Right lobe of liver (tissue), 6 donors: ENCODE measurements at regions not wholly inside any gene's neighbourhood (a gene's known extent, or its start where the extent isn't known, plus 50 kb on each side); places are given as distances from the start of the nearest gene placed in this dataset.
"Not testable (repeated sequence)": the region's sequence is repeated elsewhere in the genome, so short reads cannot be mapped to it uniquely, and the experiment has no call there.

Experiments
- ATAC-seq, 4 donors: fragments of 200-7000 bp; cut with Tn5 transposase; one replicate each; pipeline ENCODE4 v1.9.1; 2020; ENCODE audit warnings: mild to moderate bottlenecking in 4 of 4, moderate library complexity in 4 of 4
- DNase-seq, 3 donors: peaks; one replicate each; pipeline ENCODE4 v3.0.0-alpha.2; 2020
- H3K27ac ChIP-seq, 3 donors: fragments of 200-600 bp; one replicate each; pipeline ENCODE4 v1.8.0; 2022
- H3K27me3 ChIP-seq, 2 donors: fragments of 200-600 bp; one replicate each; pipeline ENCODE4 v1.8.0; 2022
- H3K36me3 ChIP-seq, 4 donors: fragments of 200-600 bp; sonication (generic) in 1 of 4; one replicate each; pipeline versions ENCODE4 v1.5.1 to v1.8.0; 2017 to 2022; ENCODE audit warnings: control low read depth in 1 of 4
- H3K4me1 ChIP-seq, 4 donors: fragments of 200-600 bp; sonication (generic) in 1 of 4; one replicate each; pipeline versions ENCODE4 v1.5.1 to v1.8.0; 2017 to 2022; ENCODE audit warnings: control low read depth in 1 of 4
- H3K4me3 ChIP-seq, 3 donors: fragments of 200-600 bp; one replicate each; pipeline ENCODE4 v1.8.0; 2022
- H3K9me3 ChIP-seq, 4 donors: fragments of 200-600 bp; sonication (generic) in 1 of 4; one replicate each; pipeline versions ENCODE4 v1.5.1 to v1.8.0; 2017 to 2022; ENCODE audit warnings: control low read depth in 1 of 4
- WGBS: methylation state at CpG from one replicate; pipeline ENCODE4 v1.1.6; 2018; ENCODE audit warnings: low coverage, low lambda C conversion rate; ENCODE audit not compliant: insufficient coverage; ENCODE audit errors: missing lambda C conversion rate; 5-methylcytosine and 5-hydroxymethylcytosine counted together
- intact Hi-C, 2 donors: fragments of 100-400 bp; cut with DNase I; formaldehyde crosslinking; loops; one replicate each; pipeline versions ENCODE4 v1.11.2 to v1.14.1; 2022
- donor health status: DM: no; HTN: yes; CAD: no.
- donor health status: DM: no; HTN: no; CAD: no.
- donor health status: DM: no; HTN: no; CAD: no.
- donor health status: DM: no; HTN: yes; CAD: no.
- donor health status: DM: no; HTN: yes; CAD: no.

DNA sequence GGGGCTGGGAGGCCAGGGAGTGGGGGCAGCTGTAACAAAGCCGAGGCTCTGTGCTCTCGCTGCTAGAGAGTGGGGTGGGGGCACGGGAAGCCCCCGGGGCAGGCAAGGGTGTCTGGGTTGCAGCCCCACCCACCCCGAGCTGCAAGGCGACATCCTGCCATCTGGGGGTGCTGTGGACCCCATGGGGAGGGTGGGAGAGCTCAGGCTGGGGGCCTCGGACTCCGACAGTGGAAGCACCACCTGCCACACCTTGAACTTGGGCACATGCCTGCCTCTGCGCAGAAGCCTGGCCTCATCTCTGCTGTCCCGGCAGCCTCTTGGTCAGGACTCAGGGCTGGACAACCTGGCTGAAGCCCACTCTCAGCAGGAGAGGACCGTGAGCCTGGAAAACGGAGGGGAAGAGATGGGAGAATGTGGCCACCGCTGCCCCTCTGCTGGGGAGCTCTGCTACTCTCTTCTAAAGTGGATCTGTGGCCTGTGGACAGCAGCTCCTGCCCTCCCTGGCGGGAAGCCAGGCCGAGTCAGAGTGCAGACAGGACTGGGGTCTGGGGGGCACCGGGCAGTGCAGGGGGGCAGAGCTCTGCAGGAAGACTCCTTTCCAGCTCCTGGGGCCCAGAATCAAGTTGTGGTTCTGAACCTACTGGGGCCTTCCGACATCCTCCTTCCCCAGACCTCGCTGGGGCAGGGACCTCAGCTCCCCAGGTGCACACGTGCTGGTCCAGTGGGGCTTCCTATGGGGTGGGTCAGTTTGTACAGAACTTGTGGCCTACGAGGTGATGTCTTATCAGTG lies 207.2 kb downstream of the BANP start:
- peak in 1 of 3 donors; percentile 20 for DNase-seq
- H3K4me1 ChIP-seq = not testable (repeated sequence)

DNA sequence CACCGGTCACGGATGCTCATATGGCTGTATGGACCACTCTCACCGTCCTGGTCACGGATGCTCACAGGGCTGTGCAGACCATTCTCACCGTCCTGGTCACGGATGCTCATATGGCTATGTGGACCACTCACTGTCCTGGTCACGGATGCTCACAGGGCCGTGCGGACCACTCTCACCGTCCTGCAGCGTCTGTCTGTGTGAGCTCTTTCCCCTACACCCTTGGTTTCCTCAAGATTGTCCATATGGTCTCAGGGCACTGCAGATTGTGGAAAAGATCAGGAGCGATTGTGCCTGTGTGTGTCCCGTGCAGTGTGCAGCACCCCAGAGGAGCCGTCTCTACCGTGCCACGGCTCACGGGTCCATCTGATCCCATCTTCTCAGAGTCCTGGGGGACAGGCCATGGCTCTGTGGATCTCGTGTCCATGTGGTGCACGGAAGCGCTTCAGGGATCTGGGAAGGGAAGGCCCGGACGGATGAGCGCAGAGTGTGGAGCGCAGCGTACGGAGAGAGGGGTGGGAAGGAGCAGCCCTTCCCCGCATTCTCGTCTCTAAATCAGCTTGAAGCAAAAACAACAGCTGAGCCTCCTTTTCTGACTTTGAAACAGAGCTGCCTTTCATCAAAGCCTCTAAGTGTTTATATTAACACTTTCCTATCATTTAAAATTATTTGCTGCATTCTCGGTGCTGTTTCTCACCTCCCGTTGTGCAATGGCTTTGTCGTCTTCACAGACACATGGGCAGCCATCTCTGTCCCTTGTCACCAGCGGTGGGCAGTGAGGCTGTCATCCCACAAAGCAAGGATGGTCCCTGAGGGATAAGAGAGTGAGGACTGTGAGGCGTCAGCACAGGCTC lies 208.0 kb downstream of the BANP start:
- ATAC-seq, H3K4me1 ChIP-seq, H3K9me3 ChIP-seq, H3K4me3 ChIP-seq, H3K27me3 ChIP-seq, intact Hi-C loops, H3K27ac ChIP-seq, H3K36me3 ChIP-seq: not testable (repeated sequence)
- peak in 1 of 3 donors; percentile 33 for DNase-seq
- 56% methylated on average over 9 of the region's 33 CpGs for WGBS

More for the DNA sequence above, 207.2 kb downstream of the BANP start:
- H3K9me3 ChIP-seq, ATAC-seq, H3K27ac ChIP-seq, H3K4me3 ChIP-seq, H3K27me3 ChIP-seq, intact Hi-C loops, H3K36me3 ChIP-seq: not testable (repeated sequence)
- WGBS = 60% methylated on average over 1 of the region's 20 CpGs

DNA sequence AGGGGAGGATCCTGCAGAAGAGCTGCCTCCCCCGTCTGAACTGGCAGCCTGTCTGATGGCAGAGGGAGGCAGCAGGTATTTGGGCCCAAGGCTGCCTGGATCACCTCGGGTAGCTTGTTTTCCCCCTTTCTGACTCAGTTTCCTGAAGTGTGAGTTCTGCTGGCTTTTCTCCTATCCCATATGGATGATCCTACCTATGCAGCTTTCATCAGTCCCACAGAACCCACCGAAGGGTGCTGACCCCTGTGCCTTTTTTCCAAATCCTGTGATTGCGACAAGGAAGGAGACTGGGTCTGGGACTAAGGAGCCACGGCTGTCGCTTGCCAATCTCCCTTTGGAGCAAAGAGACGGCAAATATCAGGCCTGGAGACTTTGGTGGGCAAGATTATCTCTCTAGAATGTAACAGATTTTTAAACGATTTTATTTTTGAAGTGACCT lies 208.7 kb downstream of the BANP start:
- H3K27ac ChIP-seq, H3K27me3 ChIP-seq, ATAC-seq, intact Hi-C loops, H3K36me3 ChIP-seq, H3K9me3 ChIP-seq, H3K4me1 ChIP-seq, H3K4me3 ChIP-seq: not testable (repeated sequence)
- 75% methylated on average over 5 of the region's 8 CpGs for WGBS
- DNase-seq = peak in 1 of 3 donors; percentile 1

DNA sequence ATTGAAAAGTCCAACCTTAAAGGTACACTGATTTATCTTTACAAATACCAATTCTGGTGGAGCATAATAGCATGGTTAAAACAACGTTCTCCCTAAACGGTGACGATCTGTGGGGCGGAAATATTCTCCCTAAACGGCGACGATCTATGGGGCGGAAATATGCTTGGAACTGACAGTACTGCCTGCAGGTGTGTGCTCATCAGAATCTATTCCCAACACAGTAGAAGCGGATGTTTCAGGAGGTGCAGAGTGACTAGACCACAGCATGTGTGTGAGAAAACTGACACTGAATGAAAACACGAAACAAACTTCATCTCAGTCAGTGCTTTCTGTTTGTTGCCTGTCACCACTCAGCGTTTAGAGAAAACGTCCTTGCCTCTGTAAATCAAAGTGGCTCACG lies 210.0 kb downstream of the BANP start:
- WGBS = 58% methylated on average over 13 of the region's 13 CpGs
- ATAC-seq, H3K27ac ChIP-seq, H3K36me3 ChIP-seq, intact Hi-C loops, H3K4me1 ChIP-seq, H3K4me3 ChIP-seq, H3K27me3 ChIP-seq, H3K9me3 ChIP-seq: not testable (repeated sequence)
- peak in 1 of 3 donors; percentile 15 for DNase-seq

DNA sequence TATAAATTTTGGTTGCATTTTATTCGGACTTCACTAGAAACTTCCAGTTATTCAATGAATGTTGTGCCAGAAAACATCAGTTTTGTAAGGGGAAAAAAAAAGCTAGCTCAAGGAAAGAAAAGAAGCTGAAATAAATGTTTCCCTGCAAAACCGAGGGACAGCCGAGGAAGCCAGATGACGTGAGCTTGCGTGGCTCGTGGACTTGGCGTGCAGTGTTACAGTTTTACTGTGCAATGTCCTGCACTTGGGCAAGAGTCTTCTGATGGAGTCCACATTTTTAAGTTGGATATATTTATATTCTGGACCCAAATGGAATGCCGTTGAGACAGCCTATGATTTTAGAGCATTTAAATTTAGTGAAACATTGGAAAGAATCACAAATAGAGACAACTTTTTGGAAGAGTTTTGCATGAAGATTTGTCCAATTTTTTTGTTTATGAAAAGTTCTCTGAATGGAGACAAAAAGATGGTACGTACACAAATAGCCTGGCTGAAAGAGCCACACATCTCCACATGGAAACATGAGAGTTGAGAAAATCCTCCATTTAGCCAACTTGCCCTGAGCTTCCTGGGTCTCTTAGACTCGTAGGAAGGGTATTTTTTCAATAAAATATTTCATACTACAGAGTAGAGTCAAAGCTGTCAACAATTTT lies 210.5 kb downstream of the BANP start:
- 63% methylated on average over 10 of the region's 10 CpGs for WGBS

DNA sequence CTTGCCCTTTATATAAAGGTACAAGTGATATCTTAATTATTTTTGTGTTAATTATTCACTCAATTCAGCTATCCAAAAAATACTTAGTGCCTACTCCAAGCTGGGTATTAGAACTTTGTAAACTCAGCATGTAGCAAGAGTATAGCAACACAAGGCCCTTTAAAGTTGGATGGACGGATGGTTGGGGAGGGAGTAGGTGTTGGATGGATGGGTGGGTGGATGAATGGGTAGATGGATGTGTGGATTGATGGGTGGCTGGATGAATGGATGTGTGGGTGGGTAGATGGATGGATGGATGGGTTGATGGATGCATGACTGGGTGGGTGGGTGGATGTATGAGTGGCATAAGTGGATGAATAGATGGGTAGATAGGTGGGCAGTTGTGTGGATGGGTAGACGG lies 211.5 kb downstream of the BANP start:
- H3K4me1 ChIP-seq, H3K27ac ChIP-seq, intact Hi-C loops, H3K27me3 ChIP-seq, ATAC-seq, H3K36me3 ChIP-seq, DNase-seq, H3K4me3 ChIP-seq, H3K9me3 ChIP-seq: not testable (repeated sequence)
- 100% methylated on average over 1 of the region's 2 CpGs for WGBS

More for the DNA sequence above, 210.5 kb downstream of the BANP start:
- H3K27ac ChIP-seq, H3K4me3 ChIP-seq, ATAC-seq, H3K36me3 ChIP-seq, H3K4me1 ChIP-seq, intact Hi-C loops, H3K27me3 ChIP-seq, H3K9me3 ChIP-seq: not testable (repeated sequence)
- peak in 1 of 3 donors; percentile 3 for DNase-seq

DNA sequence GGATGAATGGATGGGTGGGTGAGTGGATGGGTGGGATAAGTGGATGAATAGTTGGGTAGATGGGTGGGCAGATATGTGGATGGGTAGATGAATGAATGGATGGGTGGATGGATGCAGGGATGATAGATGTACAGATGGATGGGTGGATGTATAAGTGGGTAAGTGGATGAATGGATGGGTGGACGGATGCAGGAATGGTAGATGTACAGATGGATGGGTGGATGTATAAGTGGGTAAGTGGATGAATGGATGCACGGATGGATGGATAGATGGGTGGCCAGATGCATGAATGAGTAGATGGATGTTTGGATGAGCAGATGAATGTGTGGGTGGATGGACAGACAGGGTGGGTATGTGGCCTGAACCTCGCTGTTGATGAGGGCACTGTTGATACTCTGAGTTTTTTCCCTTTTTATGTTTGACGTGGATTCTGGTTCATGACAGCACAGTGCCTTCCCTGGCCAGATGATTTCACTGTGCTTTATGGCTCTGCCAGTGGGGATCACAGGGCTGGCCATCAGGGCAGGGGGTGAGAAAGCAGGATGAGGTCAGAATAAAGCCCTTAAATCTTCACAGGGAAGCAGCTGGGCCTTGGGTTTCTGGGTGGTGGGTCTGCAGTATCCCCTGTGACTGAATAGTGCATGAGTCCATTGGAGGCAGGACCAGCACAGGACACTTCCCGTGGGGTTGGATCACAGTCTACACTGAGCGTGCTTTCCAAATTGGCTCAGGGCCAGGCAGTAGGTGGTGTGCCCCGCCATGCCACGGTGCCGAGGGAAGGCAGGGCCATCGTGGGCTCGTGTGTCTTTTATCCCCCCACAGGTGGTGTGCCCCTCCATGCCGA lies 213.2 kb downstream of the BANP start:
- H3K4me1 ChIP-seq, H3K4me3 ChIP-seq, H3K27ac ChIP-seq, H3K9me3 ChIP-seq, intact Hi-C loops, H3K36me3 ChIP-seq, ATAC-seq, H3K27me3 ChIP-seq: not testable (repeated sequence)
- peak in 1 of 3 donors; percentile 34 for DNase-seq
- 63% methylated on average over 3 of the region's 12 CpGs for WGBS

DNA sequence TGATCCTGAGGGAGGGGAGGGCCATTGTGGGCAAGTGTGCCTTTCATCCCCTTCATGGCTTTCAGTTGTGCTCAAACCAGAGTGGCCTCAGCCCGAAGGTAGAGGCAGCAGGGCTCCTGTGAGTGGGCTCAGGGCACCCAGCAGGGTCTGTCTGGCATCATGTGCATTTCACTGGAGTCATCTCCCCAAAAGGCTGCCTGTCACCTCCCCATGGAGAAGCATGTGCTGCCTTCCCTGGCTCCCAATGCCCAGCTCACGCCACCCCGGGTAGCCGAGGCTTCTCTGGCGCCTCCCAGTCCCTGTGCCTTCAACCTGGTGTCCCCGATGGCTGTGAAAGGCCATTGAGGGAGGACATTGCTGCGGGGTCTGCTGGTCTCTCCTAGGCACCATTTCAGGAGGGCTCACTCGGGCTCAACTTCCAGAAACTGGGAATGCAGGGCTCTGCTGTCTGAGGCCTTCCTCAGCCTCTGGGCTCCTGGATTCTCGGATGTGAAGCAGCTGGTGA lies 213.9 kb downstream of the BANP start:
- no CpG with 5 or more reads among the region's 9 CpGs for WGBS
- not testable (repeated sequence) for ATAC-seq
- peak in 1 of 3 donors; percentile 32 for DNase-seq

DNA sequence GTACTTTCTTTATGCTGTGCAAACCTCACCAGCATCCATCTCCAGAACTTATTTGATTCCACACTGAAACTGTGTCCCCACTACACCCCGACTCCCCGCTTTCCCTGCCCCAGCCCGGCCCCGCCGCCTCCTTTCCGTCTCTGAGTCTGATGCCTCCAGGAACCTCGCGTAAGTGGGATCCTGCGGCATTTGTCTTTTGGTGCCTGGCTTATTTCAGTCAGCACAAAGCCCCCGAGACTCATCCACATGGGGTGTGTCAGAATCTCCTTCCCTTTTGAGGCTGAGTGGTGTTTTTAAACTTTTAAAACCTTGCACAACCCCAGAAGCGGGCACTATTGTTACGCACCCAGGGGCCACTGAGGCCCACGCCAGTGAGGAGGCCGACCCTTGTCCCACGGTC lies 214.4 kb downstream of the BANP start:
- H3K27me3 ChIP-seq, H3K27ac ChIP-seq, H3K4me3 ChIP-seq, intact Hi-C loops, H3K9me3 ChIP-seq, H3K4me1 ChIP-seq, ATAC-seq, H3K36me3 ChIP-seq: not testable (repeated sequence)
- peak in 1 of 3 donors; percentile 15 for DNase-seq
- 84% methylated on average over 10 of the region's 15 CpGs for WGBS

More for the DNA sequence above, 213.9 kb downstream of the BANP start:
- H3K4me1 ChIP-seq, H3K36me3 ChIP-seq, H3K27me3 ChIP-seq, H3K4me3 ChIP-seq, H3K9me3 ChIP-seq, intact Hi-C loops, H3K27ac ChIP-seq: not testable (repeated sequence)

DNA sequence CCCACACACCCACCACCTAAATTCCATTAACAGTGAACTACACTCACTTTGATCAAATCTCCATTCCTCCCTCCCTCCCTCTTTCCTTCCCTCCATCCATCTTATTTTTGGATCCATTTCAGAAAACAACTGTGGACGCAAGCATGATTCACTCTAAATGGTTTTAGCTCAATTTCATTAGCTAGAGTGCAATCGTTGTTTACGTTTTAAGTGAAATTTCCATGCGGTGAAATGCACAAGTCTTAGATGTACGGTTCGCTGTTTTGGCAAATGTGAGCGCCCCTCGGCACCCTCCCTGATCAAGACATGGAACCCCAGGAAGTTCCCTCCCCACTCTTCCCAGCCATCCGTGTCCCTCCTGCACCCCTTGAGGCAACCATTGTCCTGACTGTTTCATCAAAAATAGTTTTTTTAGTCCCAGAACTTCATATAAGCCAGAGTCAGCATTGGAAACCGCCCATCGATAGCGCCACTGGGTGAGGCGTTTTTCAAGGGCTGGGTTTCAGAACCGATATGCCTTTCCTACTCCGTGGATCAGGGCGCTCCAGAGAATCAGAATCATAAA lies 215.1 kb downstream of the BANP start:
- H3K4me3 ChIP-seq, intact Hi-C loops, H3K27me3 ChIP-seq, ATAC-seq, H3K9me3 ChIP-seq, H3K4me1 ChIP-seq, H3K36me3 ChIP-seq, H3K27ac ChIP-seq: not testable (repeated sequence)
- peak in 1 of 3 donors; percentile 15 for DNase-seq
- WGBS = 66% methylated on average over 16 of the region's 16 CpGs
